ENCODE measurements at regions not wholly inside any gene's neighbourhood (a gene's known extent, or its start where the extent isn't known, plus 50 kb on each side); places are given as distances from the start of the nearest gene placed in this dataset.
"Not testable (repeated sequence)": the region's sequence is repeated elsewhere in the genome, so short reads cannot be mapped to it uniquely, and the experiment has no call there.

DNA sequence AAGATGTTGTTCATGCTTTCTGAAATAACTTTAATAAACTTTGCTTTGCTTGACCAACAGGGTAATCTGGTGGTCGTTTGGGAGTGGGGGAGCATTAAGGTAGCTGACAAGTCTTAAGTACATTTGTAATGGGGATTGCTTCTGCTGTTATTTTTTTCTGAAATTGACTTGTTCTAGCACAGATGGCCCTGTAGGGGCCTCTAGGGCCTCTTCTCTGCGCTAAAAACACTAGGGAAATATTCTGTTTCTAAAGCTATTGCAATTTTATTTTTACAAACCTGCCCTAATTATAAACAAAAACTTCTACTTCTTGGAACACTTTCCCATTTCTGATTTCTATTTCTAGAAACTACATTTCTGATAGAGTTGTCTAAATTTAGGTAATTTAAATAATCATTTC is 191.3 kb upstream of the KCNJ3 start:
- FAIRE-seq: no peak
- DNase-seq (ENCODE audit: insufficient read length, low spot score): no peak

DNA sequence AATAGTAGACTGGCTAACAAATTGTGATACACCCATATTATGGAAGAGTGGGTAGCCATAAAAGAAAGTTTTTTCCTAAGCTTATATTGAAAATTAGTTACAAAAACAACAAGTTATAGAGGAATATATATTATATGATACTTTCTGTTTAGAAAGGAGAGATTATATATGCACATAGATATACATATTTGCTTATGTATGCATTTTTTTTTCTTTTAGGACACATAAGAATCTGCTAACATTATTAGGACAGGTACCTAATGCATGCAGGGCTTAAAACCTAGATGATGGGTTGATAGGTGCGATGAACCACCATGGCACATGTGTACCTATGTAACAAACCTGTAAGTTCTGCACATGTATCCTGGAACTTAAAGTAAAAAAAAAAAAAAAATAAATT is 179.6 kb upstream of the KCNJ3 start:
- DNase-seq (ENCODE audit: insufficient read length, low spot score) (no peak), FAIRE-seq (no peak)

DNA sequence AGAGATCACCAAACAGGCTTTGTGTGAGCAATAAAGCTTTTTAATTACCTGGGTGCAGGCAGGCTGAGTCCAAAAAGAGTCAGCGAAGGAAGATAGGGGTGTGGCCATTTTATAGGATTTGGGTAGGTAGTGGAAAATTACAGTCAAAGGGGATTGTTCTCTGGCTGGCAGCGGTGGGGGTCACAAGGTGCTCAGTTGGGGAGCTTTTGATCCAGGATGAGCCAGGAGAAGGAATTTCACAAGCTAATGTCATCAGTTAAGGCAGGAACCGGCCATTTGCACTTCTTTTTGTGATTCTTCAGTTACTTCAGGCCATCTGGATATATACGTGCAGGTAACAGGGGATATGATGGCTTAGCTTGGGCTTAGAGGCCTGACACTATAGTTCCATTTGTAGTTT is 177.5 kb upstream of the KCNJ3 start:
- FAIRE-seq; DNase-seq (ENCODE audit: insufficient read length, low spot score): not testable (repeated sequence)

DNA sequence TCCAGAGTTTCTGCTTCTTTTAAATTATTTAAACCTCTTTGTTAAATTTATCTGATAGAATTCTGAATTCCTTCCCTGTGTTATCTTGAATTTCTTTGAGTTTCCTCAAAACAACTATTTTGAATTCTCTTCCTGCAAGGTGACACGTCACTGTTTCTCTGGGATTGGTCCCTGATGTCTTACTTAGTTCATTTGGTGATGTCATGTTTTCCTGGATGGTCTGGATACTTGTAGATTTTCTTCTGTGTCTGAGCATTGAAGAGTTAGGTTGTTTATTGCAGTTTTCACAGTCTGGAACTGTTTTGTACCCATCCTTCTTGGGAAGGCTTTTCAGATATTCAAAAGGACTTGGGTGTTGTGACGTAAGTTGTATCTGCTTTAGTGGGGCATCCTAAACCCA is 172.3 kb upstream of the KCNJ3 start:
- FAIRE-seq (no peak), DNase-seq (ENCODE audit: insufficient read length, low spot score) (no peak)

DNA sequence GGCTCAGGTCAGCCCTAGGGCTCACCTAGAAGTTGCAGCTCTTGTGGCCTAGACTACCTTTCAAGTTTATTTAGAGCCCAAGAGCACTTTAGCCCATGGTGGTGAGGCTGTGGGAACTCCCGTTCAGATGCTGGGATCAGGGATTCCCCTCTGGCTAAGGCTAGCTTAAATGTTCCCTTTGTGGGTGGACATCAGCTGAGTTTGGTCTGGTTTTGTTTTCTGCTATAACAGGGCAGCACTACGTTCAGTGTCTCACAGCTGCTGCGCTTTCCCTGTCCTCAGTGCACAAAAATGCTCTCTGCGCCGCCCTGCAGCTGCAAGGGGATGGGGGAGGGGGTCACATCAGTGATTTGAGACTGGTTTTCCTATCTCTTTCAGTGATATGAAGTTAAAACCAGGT is 170.5 kb upstream of the KCNJ3 start:
- no peak for DNase-seq (ENCODE audit: insufficient read length, low spot score)
- no peak for FAIRE-seq

DNA sequence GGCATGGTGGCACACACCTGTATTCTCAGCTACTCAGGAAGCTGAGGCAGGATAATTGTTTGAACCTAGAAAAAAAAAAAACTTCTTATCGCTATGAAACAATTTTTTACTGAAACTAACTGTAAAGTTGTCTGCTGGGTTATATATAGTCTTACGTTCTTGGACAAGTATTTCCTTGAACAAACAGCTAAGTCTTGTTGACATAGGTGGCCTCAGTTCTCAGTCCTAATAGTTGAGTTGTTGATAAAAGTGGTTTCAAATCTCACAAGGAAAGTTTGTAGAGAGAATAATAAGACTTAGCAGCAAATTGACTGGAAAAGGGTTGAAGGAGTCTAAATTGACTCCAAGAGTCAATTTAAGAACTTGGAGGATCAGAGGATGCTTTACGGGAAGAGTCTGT is 166.5 kb upstream of the KCNJ3 start:
- no peak for DNase-seq (ENCODE audit: insufficient read length, low spot score)
- no peak for FAIRE-seq

DNA sequence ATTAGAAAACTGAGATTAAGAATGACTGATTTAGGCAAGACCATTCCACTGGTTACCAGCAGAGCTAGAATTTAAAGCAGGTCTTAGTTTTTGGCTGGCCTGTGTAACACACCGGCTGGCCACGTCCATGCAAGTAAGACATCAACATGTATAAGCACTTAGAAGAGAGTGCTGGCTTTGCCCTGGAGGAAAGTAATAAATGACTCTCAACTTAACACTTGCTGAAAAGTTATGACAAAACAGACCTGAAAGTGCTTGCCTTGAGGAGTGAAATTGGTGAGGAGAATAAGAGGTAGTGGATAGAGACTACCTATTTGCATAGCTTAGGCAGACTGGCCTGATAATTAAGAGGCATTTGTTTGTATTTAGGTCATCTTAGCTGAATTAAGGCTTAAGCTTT is 165.7 kb upstream of the KCNJ3 start:
- DNase-seq (ENCODE audit: insufficient read length, low spot score) (no peak), FAIRE-seq (no peak)

DNA sequence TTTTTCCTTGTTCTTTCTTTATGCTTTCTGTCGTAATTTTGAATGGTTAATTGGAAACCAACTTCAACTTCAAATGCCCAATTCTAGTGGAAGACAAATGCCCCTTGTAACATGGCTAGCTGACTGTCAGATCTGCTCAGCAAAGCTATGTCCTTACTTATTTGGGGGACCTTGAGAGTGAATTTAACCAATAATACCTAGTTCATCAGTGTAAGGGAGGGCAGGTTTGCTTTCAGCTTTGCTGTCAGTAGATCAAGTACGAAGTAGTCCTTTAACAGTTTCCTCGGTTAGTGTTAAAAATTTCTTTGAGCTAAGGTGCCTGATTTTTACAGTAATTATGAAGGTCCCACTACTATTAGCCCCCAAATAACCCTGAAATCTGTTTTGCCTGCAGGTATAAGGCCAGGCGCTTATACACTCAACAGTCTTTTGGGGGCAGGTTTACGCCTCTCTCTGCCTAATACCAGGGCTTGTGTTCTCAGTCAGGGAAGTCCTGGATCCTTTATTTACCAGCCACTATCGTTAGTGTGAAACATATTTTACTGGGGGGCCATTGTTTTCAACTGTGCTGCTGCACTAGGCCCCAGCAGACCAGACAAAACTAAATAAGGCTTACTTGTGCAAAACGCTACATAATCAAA is 165.1 kb upstream of the KCNJ3 start:
- FAIRE-seq: no peak
- no peak for DNase-seq (ENCODE audit: insufficient read length, low spot score)

DNA sequence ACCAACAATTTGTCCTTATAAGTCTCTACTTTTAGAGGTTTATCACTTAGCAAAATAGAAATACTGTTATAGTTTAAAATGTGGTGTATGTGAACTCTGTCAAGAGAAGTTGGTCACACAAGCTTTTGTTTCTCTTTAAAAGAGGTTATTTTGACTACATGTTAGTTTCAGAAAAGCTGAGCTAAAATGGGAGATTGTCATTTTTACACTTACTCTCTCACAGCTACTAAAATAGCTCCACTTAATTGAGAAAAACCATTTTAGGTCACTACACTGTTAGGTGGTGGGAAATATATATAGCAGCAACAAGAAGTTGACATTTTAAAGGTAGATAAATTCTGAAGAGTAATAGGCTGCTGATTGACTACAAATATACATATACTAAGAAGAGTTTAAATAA is 161.5 kb upstream of the KCNJ3 start:
- FAIRE-seq (no peak), DNase-seq (ENCODE audit: insufficient read length, low spot score) (no peak)

DNA sequence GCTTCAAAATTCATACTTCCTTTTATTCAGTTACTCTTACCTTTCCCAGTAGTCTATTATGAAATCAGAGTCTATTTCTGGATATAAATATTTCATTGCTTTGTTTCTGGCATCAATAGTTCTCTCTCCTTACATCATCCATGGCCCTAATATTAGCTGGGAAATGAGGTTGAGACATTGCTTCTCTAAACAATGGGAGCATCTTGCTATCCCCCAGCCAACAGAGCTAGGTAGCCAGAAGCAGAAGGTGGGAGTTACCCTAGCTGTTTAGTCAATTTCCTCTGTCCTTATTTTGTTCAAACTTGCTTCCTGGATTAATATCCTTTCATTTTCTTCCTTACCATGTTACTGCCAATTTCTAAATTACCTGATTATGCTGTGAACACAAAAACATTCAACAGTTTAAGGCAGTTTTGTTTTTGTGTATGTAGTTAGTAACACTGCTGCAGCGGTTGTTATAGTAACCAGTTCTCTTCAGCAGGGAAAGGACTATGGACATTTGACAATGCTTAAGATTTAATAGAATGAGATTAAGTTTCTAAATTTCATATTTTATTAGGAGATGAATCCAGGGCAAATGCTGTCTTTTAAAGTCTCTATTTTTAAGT is 160.5 kb upstream of the KCNJ3 start:
- FAIRE-seq: no peak

DNA sequence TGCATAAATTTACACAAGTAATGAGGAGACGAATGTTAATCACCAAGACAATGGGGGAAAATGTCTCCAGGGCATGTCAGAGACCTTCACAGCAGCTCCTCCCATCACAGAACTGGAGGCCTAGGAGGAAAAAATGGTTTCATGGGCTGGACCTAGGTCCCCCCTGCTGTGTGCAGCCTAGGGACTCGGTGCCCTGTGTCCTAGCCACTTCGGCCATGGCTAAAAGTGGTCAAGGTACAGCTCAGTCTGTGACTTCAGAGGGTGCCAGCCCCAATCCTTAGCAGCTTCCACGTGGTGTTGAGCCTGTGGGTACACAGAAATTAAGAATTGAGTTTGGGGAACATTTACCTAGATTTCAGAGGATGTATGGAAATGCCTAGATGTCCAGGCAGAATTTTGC is 152.2 kb upstream of the KCNJ3 start:
- no peak for DNase-seq (ENCODE audit: insufficient read length, low spot score)
- no peak for FAIRE-seq

More for the DNA sequence above, 160.5 kb upstream of the KCNJ3 start:
- no peak for DNase-seq (ENCODE audit: insufficient read length, low spot score)

DNA sequence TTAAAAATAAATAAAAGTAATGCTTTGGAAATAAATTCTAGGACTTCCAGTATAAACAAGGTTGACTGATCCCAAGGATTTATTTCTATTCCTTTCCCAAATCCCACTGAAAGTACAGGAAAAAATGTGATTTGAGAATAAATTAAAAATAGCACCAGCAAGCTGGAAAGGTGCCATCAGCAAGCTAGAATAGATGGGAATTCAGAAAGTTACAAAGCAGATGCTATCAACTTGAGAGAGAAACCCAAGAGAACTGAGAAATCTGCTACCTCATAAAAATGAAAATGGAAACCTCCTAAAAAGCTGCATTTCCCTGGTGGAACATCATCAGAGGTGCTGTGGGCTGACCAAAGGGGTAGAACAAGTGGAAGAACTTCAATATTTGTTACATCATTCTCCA is 148.6 kb upstream of the KCNJ3 start:
- DNase-seq (ENCODE audit: insufficient read length, low spot score) (no peak), FAIRE-seq (no peak)

DNA sequence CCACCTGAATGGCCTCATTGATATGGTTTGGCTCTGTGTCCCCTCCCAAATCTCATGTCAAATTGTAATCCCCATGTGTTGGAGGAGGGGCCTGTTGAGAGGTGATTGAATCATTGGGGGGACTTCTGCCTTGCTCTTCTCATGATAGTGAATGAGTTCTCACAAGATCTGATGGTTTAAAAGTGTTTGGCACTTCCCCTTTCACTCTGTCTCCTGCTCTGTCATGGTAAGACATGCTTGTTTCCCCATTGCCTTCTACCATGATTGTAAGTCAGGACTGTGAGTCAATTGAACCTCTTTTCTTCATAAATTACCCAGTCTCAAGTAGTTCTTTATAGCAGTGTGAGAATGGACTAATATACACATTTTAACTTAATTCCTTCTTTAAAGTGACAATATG is 146.8 kb upstream of the KCNJ3 start:
- no peak for FAIRE-seq

DNA sequence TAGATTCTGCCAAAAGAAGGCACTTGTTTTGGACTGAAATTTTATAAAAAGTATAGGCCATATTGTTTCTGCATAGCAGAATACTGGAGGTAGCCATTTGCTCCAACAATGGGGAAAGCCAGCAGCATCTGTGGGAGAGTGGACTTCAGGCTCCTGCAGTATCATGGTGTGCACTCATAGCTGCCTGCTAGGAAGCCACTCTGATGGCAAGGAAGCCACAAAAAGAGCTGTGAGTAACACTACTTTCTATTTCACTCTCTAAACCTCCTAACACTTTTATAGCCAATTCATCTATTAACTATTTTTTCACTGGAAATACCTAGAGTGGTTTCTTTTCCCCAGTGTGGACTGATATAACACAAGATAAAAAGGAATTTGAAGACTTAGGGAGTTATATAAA is 144.4 kb upstream of the KCNJ3 start:
- FAIRE-seq (no peak), DNase-seq (ENCODE audit: insufficient read length, low spot score) (no peak)

More for the DNA sequence above, 146.8 kb upstream of the KCNJ3 start:
- DNase-seq (ENCODE audit: insufficient read length, low spot score): no peak

DNA sequence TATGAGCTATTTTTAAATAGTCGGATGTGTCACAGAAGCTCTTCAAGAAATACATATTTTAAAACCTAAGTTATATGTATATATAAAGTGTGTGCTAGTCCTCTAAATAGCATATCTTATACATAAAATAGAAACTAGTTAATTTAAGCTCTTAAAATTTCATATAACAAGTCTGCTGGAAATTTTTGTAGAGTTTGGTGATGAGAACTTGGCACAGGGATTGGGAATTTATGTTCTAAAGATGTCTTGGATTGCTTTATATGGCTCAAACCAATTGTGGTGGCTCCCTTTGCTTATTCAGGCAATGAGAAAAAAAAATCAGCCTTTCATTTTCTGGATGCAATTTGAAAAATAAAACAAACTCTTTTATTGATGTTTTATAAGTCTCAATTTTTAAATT is 142.8 kb upstream of the KCNJ3 start:
- FAIRE-seq: no peak

DNA sequence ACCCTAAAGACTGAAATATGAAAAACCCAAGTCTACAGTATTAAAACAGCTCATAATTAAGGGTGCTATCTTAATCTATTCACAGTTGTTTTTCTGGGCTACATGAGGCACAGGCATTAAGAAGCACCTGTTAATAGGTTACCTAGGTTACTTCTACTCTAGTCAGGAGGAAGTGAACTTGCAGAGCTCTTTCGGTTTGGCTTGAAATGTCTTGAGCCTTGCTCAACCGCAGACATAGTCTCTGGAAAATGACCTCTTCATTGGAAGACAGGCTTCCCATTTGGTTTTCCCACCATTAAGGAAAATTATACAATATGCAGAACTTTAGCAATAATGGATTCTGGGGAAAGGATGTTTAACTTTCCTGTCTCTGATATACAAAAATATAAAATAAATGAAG is 142.3 kb upstream of the KCNJ3 start:
- DNase-seq (ENCODE audit: insufficient read length, low spot score) (no peak), FAIRE-seq (no peak)

More for the DNA sequence above, 142.8 kb upstream of the KCNJ3 start:
- DNase-seq (ENCODE audit: insufficient read length, low spot score): no peak

DNA sequence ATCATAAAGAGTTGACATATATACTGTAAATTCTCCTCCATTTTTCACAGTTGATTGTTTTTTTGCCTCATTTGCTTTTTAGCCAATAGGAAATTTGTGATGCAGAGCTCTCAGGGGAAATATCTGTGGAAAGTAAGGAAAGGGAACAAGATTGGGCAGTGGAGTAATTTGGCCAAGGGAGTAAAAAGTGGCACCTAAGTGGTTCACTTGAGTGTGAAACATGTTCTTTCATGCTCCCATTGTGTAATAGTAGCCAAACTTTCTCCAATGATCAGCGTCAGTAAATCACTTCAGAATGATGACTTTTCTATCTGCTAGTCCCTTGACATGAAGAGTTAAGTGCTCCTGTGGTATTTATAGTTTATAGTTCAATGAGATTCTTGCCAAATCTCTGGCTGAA is 141.9 kb upstream of the KCNJ3 start:
- DNase-seq (ENCODE audit: insufficient read length, low spot score) (no peak), FAIRE-seq (no peak)

DNA sequence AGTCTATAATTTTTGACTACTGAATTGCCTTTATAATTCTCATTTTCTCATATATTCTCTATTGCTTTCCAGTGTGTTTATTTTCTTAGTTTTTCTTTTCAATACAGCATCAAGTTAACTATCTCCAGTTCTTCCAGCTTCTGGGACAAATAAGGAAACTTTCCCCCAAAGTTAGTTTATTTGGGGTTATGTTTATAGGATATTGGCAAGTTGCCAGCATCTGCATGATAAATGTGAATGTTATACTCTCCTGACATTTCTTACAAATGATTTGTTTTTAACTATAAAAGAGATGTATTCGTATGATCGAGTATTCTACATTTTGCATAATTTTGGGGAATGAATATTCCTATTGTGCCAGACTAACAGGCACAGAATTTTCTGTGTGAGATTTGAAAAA is 140.6 kb upstream of the KCNJ3 start:
- DNase-seq (ENCODE audit: insufficient read length, low spot score) (no peak), FAIRE-seq (no peak)

DNA sequence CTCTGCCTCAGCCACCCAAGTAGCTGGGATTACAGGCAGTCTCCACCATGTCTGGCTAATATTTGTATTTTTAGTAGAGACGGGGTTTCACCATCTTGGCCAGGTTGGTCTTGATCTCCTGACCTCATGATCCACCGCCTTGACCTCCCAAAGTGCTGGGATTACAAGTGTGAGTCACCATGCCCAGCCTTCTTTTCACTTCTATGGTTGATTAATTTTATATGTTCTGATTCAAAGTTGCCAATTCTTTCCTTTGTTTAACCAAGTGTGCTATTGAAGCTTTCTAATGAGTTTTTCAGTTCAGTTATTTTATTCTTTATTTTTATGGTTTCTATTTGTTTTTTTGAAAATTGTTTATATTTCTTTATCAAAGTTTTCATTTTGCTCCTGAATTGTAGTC is 133.1 kb upstream of the KCNJ3 start:
- DNase-seq (ENCODE audit: insufficient read length, low spot score) (no peak), FAIRE-seq (no peak)

DNA sequence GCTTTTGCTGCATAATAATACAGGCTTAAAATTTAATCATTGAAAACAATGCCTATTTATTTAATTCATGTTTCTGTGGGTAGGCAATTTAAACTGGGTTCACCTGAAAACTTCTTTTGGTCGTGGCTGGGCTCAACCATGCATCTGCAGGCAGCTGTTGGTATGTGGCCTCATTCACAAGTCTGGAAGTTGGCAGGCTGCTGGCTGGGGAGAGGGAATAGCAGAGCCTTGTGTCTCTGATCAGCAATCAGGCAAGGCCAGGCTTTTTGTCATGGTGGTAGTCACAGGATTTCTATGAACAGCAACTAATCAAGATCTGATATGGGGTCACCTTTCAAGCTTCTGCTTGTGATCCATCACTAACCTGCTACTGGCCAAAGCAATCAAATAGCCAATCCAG is 130.1 kb upstream of the KCNJ3 start:
- no peak for FAIRE-seq

DNA sequence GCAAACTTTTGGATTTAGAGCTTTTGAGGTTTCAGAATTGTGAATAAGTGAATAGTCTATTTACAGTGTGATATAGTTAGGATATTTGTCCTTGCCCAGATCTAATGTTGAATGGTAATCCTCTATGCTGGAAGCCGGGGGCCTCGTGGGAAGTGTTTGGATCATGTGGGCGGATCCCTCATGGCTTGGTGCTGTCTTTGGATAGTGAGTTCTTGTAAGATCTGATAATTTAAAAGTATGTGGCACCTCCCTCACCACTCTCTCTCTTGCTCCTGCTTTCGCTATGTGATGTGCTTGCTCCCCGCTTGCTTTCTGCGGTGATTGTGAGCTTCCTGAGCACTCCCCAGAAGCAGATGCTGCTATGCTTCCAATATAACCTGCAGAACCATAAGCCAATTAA is 128.0 kb upstream of the KCNJ3 start:
- FAIRE-seq (no peak), DNase-seq (ENCODE audit: insufficient read length, low spot score) (no peak)

More for the DNA sequence above, 130.1 kb upstream of the KCNJ3 start:
- no peak for DNase-seq (ENCODE audit: insufficient read length, low spot score)

DNA sequence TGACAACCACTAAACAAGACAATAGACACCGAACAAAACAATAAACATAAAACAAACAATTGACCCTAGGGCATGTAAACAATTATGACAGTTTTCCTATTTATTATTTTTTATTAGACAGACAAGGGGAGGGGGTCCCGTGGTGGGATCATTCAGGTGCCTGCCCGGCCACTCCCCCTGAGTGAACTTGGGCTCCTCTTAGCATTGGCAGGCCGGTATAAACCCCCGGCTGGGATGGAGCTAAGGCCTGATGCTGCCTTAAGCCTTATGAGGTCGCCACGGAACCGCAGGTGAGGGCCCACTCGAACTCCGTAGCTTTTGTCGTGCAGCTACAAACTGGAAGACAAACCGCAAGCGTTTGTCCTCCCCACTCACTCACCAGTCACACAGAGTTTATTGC is 121.8 kb upstream of the KCNJ3 start:
- not testable (repeated sequence) for FAIRE-seq; DNase-seq (ENCODE audit: insufficient read length, low spot score)

DNA sequence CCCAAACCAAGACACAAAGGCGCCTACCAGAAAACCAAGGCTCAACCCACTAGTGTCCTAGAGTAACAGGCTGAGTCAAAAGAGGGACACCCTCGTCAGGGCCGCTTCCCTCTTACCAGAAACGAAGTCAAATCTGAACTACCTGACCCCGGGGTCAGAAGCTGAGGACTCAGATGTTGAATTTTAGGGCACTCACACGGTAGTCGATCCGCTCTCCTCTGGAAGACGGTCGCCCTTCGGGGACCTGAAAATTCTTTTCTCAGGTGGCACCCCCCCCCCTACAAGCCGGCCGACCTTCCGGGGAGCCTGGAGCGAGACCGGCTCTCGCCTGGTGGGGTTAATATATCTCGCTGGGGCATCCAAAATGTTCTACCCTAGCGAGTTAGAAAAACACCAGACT is 121.1 kb upstream of the KCNJ3 start:
- FAIRE-seq (no peak), DNase-seq (ENCODE audit: insufficient read length, low spot score) (no peak)
